ENCODE measurements at regions not wholly inside any gene's neighbourhood (a gene's known extent, or its start where the extent isn't known, plus 50 kb on each side); places are given as distances from the start of the nearest gene placed in this dataset.

DNA sequence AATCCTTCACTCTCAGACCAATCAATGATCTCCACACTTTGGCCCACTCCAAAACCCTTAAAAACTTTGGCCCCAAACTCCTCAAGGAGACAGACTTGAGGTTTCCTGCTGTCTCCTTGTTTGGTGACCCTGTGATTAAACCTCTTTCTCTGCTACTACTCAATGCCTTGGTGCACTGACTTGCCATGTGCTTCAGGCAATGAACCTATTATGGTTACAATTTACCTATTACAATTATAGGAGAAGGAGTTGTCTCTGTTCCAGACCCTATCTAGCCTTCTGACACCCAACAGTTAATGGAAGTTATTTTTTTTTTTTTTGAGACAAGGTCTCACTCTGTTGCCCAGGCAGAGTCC lies 263.1 kb downstream of the STIM2 start:
- TF ChIP-seq, protein P1, sequence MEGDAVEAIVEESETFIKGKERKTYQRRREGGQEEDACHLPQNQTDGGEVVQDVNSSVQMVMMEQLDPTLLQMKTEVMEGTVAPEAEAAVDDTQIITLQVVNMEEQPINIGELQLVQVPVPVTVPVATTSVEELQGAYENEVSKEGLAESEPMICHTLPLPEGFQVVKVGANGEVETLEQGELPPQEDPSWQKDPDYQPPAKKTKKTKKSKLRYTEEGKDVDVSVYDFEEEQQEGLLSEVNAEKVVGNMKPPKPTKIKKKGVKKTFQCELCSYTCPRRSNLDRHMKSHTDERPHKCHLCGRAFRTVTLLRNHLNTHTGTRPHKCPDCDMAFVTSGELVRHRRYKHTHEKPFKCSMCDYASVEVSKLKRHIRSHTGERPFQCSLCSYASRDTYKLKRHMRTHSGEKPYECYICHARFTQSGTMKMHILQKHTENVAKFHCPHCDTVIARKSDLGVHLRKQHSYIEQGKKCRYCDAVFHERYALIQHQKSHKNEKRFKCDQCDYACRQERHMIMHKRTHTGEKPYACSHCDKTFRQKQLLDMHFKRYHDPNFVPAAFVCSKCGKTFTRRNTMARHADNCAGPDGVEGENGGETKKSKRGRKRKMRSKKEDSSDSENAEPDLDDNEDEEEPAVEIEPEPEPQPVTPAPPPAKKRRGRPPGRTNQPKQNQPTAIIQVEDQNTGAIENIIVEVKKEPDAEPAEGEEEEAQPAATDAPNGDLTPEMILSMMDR (IDR thresholded peaks at IDR 0.05), result no peak

DNA sequence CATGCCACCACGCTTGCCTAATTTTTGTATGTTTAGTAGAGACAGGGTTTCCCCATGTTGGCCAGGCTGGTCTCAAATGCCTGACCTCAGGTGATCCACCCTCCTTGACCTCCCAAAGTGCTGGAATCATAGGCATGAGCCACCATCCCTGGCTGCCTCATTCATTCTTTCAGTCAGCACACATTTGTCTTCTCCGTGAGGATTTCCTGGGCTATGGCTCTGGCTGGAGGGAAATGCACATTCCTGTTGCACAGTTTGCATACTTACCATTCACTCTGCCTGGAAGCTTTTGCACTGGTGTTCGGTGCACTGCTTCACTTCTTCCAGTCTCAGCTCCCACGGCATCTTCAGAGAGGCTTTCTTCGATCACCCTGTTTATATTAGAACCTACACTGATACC lies 267.8 kb downstream of the STIM2 start:
- TF ChIP-seq, protein P1 (IDR thresholded peaks at IDR 0.05), result no peak

DNA sequence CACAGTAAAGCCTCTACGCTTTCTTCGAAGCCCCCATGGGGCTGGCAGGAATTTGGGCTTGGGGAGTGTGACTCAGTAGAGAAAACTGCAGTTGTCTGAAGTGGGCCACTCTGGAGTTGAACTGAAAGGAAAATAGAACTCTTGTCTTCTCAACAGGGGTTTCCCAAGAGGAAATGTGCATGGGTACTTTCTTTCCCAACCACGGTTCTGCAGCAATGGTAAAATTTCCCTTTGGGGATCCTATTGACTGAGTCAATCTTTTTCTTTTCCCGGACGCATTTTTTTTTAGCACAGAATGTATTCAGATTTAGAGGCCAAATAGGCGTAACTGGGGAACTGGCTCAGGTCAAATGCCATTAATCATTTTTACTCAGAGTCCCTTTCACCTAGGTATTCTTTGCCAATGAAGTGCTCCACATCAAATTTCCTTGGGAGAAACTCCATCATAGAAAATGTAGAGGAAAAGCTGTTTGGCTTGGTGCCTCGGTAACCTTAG lies 269.3 kb downstream of the STIM2 start:
- TF ChIP-seq, protein P1 (IDR thresholded peaks at IDR 0.05), result no peak

DNA sequence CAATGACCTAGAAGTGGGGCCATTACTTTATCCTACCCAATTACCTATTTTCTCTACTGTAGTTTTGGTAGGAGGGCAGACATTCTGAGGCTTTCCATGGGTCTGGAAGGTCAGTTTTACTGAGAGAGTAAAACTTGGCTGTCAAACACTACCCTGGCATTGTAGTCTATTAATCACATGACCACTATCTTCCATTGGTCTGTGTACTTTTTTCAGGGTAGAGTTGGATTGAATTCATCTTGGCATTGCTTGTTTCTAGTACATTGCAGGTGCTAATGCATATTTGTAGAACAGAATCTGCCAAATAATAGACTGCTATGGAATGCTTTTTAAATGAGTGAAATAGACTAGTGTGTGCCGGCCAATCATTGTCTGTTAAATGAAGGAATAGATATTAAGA lies 271.9 kb downstream of the STIM2 start:
- TF ChIP-seq, protein P1 (IDR thresholded peaks at IDR 0.05), result no peak

DNA sequence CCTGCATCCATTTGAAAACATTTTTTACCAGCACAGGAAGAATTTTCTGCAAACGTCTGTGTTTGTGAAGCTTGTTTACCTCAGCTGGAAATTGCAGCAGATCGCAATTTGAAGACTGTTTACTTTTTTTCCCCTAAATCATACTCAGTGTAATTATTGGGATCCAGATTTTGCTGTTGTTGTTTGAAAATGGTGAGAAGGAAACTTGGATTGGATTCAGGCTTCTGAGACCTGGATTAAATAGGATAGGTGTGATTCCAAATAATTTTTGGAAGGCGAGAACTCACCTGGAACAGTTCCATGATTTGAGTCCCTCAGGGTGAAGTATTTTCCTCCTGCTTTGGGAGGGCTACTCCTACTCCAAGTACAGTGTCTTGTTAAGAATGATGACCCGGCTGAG lies 279.8 kb downstream of the STIM2 start:
- TF ChIP-seq, protein P1 (IDR thresholded peaks at IDR 0.05), result no peak

DNA sequence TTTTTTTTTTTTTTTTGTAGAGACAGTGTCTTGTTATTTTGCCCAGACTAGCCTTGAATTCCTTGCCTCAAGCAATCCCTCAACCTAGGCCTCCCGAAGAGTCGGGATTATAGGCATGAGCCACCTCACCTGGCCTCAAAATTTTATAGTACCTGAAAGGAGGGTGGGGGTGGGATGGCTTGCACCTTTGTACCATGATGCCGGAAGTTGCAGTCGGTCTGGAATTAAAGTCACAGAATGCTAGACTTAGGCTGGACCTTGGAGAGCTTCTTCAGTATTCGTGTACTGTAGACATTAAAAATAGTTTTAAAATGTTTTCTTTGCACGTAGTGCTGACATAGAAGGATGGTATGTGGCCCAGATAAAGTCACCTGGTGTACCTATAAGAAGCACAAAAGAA lies 280.9 kb downstream of the STIM2 start:
- TF ChIP-seq, protein P1 (IDR thresholded peaks at IDR 0.05), result no peak

DNA sequence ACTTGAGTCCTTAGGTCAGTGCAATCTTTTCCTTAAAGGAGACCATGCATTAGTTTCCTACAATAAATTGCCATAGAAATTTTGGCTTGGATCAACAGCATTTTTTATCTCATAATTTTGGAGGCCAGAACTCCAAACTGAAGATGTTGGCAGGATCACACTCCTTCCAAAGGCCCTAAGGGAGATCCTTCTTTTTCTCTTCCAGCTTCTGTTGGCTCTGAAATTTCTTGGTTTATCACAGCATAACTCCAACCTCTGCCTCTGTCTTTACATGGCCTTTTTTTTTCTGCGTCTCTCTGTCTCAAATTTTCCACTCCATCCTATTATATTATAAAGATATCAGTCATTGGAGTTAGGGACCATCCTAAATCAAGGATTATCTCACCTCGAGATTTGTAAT lies 282.2 kb downstream of the STIM2 start:
- TF ChIP-seq, protein P1 (IDR thresholded peaks at IDR 0.05), result no peak

DNA sequence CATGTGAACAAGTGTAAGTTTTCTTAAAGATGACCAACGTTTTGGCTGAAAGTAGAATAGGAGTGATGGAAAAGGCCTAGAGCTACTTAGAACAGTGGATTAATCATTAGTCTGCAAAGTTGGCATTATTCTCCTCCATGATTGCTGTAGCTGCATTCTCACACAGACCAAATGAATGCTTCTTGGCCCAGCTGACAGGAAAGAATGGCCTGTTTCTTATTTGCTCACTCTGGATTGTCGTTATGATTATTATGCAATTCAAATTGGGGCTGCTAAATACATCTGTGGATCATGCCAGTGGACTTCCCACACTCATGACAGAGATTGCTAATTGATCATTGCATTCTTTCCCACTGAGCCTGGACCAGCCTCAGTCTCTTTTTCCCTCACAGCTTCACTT lies 285.0 kb downstream of the STIM2 start:
- TF ChIP-seq, protein P1 (IDR thresholded peaks at IDR 0.05), result no peak
